ENCODE measurements at regions not wholly inside any gene's neighbourhood (a gene's known extent, or its start where the extent isn't known, plus 50 kb on each side); places are given as distances from the start of the nearest gene placed in this dataset.

GRCh38 chr3:7876741-7877297 is 624.8 kb upstream of the LMCD1 start (continued):
- TF ChIP-seq REST (IDR thresholded peaks at IDR 0.05): no peak
- TF ChIP-seq YY1 (IDR thresholded peaks at IDR 0.05): no peak
- no peak for TF ChIP-seq FOXA1 (IDR thresholded peaks at IDR 0.05)
- no peak for TF ChIP-seq GABPA (IDR thresholded peaks at IDR 0.05 in 1 of 2, conservative IDR thresholded peaks at IDR 0.05 in 1 of 2)
- no peak for TF ChIP-seq SP1 (IDR thresholded peaks at IDR 0.05)
- TF ChIP-seq JUND (IDR thresholded peaks at IDR 0.05): no peak
- TF ChIP-seq EGR1 (IDR thresholded peaks at IDR 0.05; ENCODE audit: low read depth in 2 of 2): no peak

- TF ChIP-seq FOXA2 (IDR thresholded peaks at IDR 0.05) (no peak), YY1 (IDR thresholded peaks at IDR 0.05) (no peak), REST (IDR thresholded peaks at IDR 0.05) (no peak), MAX (IDR thresholded peaks at IDR 0.05) (no peak), JUND (IDR thresholded peaks at IDR 0.05) (no peak), NR2F2 (IDR thresholded peaks at IDR 0.05) (no peak), CTCF (IDR thresholded peaks at IDR 0.05; ENCODE audit: low read depth, low read length, missing input control) (no peak), HNF4G (IDR thresholded peaks at IDR 0.05) (no peak), GABPA (IDR thresholded peaks at IDR 0.05 in 1 of 2, conservative IDR thresholded peaks at IDR 0.05 in 1 of 2) (no peak), ATF3 (IDR thresholded peaks at IDR 0.05) (no peak), TAF1 (conservative IDR thresholded peaks at IDR 0.05) (no peak), RAD21 (IDR thresholded peaks at IDR 0.05) (no peak), EGR1 (IDR thresholded peaks at IDR 0.05; ENCODE audit: low read depth in 2 of 2) (no peak)
- Histone ChIP-seq H3K4me3 (ENCODE audit: low read depth in 1 of 3, low read length in 3 of 3) (no peak overlapping the region), H3K9ac (ENCODE audit: low read depth in 1 of 2, low read length in 2 of 2) (no peak overlapping the region), H3K36me3 (ENCODE audit: control insufficient read depth in 4 of 4, insufficient read depth in 3 of 4, low read depth in 1 of 4, low read length in 3 of 4) (no peaks in the 10 kb centered on the region), H3K27ac (ENCODE audit: low read depth in 1 of 2, low read length in 2 of 2) (no peak overlapping the region), H3K9me3 (ENCODE audit: control insufficient read depth in 4 of 4, low read length in 3 of 4) (peaks cover 0 to 3% (median 0%) of the 10 kb centered on the region in 4 donors), H3K4me1 (ENCODE audit: control insufficient read depth in 4 of 4, insufficient read depth in 4 of 4, low read length in 3 of 4) (no peaks in the 10 kb centered on the region), H3K27me3 (ENCODE audit: control insufficient read depth in 4 of 4, insufficient read depth in 4 of 4, low read length in 3 of 4) (no peaks in the 10 kb centered on the region)
- no peak for DNase-seq (ENCODE audit: low spot score)
- WGBS: 79% methylated on average over 5 of the region's 5 CpGs
Observed at GRCh38 chr3:7877312-7877711, 624.3 kb upstream of the LMCD1 start.
